Gastrocnemius medialis (tissue), 4 donors: ENCODE measurements at regions not wholly inside any gene's neighbourhood (a gene's known extent, or its start where the extent isn't known, plus 50 kb on each side); places are given as distances from the start of the nearest gene placed in this dataset.

Experiments used
- ATAC-seq, 2 donors: fragments of 150-250 bp; one replicate each; pipeline ENCODE4 v1.9.1; 2016
- DNase-seq, 2 donors: peaks; one replicate each; pipeline ENCODE4 v3.0.0-alpha.2; 2019
- H3K27ac ChIP-seq, 4 donors: fragments of 200-600 bp; sonication (generic); 1 replicate in 1 of 4; 2 replicates in 3 of 4; pipeline ENCODE4 v1.5.1; 2016 to 2018; ENCODE audit warnings: mild to moderate bottlenecking in 2 of 4, moderate library complexity in 1 of 4
- H3K27me3 ChIP-seq, 3 donors: fragments of 200-600 bp; sonication (generic) in 2 of 3; 1 replicate in 1 of 3; 2 replicates in 2 of 3; pipeline versions ENCODE4 v1.5.1 to v1.6.0; 2016 to 2019; ENCODE audit warnings: mild to moderate bottlenecking in 1 of 3, moderate library complexity in 1 of 3
- H3K36me3 ChIP-seq, 2 donors: fragments of 200-600 bp; sonication (generic) in 1 of 2; one replicate each; pipeline ENCODE4 v1.5.1; 2017 to 2018
- H3K4me1 ChIP-seq, 2 donors: fragments of 200-600 bp; sonication (generic) in 1 of 2; one replicate each; pipeline ENCODE4 v1.5.1; 2016 to 2017; ENCODE audit warnings: mild to moderate bottlenecking in 2 of 2
- H3K4me3 ChIP-seq, 4 donors: fragments of 200-600 bp; sonication (generic) in 3 of 4; 1 replicate in 1 of 4; 2 replicates in 3 of 4; pipeline ENCODE4 v1.5.1; 2016 to 2019; ENCODE audit warnings: mild to moderate bottlenecking in 2 of 4
- H3K9me3 ChIP-seq, 3 donors: fragments of 200-600 bp; sonication (generic) in 2 of 3; 1 replicate in 1 of 3; 2 replicates in 2 of 3; pipeline ENCODE4 v1.5.1; 2016 to 2019
- CTCF ChIP-seq, 5 experiments: fragments of 450-650 bp in 3 of 5; fragments of 200-600 bp in 2 of 5; sonication (generic) in 2 of 5; IDR thresholded peaks in 4 of 5; conservative IDR thresholded peaks in 1 of 5; 1 replicate in 4 of 5; 2 replicates in 1 of 5; pipeline ENCODE4 v1.5.1; 2016 to 2019; ENCODE audit warnings: antibody characterized with exemption in 5 of 5, mild to moderate bottlenecking in 3 of 5, moderate library complexity in 3 of 5
- POLR2A ChIP-seq, 2 donors: fragments of 450-650 bp; IDR thresholded peaks; one replicate each; pipeline ENCODE4 v1.6.1; 2017; ENCODE audit warnings: antibody characterized with exemption in 2 of 2, mild to moderate bottlenecking in 2 of 2, moderate library complexity in 2 of 2
- in situ Hi-C, 4 donors: fragments of 200-750 bp; cut with MboI; loops; one replicate each; pipeline versions ENCODE4 v1.15.0 to v1.8.0; 2017; ENCODE audit warnings: low sequenced_read_pairs in 4 of 4
- intact Hi-C: fragments of 100-400 bp; cut with DNase I; formaldehyde crosslinking; loops from one replicate; pipeline ENCODE4 v1.15.1; 2023; ENCODE audit warnings: low total_unique reads

DNA sequence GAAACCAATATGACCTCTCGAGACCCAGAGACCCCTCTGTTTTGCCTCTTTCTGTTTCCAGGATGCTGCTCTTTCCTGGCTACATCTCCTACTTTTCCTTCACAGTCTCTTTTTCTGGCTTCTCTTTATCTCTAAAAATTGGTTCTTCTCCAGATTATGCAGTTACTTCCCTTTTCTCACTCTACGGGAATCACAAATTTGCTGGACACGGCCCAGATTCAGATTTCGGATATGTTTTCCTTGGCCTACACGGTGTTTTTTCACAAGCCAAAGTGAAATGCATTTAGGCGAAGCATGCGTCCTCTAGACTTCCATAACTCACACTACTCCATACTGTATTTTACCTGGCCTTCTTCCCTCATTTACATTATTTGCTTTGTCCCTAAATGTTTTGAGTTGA, 214.7 kb upstream of the MIR17HG start:
- no peak for TF ChIP-seq CTCF (IDR thresholded peaks at IDR 0.05 in 4 of 5, conservative IDR thresholded peaks at IDR 0.05 in 1 of 5)
- TF ChIP-seq POLR2A (IDR thresholded peaks at IDR 0.05), result no peak
- no peak for DNase-seq
- intact Hi-C loops, result no loop called here
- no peaks in the 10 kb centered on the region for H3K4me1 ChIP-seq
- in situ Hi-C loops, result loop anchor here in 1 of 4 donors (10.0 kb wide), 1 partner anchor 52 kb away; no protein-coding TSS in a partner anchor
- H3K27me3 ChIP-seq, result no peaks in the 10 kb centered on the region
- ATAC-seq, result no peak
- H3K27ac ChIP-seq, result no peak overlapping the region
- no peak overlapping the region for H3K4me3 ChIP-seq
- no peaks in the 10 kb centered on the region for H3K9me3 ChIP-seq
- H3K36me3 ChIP-seq, result no peaks in the 10 kb centered on the region

DNA sequence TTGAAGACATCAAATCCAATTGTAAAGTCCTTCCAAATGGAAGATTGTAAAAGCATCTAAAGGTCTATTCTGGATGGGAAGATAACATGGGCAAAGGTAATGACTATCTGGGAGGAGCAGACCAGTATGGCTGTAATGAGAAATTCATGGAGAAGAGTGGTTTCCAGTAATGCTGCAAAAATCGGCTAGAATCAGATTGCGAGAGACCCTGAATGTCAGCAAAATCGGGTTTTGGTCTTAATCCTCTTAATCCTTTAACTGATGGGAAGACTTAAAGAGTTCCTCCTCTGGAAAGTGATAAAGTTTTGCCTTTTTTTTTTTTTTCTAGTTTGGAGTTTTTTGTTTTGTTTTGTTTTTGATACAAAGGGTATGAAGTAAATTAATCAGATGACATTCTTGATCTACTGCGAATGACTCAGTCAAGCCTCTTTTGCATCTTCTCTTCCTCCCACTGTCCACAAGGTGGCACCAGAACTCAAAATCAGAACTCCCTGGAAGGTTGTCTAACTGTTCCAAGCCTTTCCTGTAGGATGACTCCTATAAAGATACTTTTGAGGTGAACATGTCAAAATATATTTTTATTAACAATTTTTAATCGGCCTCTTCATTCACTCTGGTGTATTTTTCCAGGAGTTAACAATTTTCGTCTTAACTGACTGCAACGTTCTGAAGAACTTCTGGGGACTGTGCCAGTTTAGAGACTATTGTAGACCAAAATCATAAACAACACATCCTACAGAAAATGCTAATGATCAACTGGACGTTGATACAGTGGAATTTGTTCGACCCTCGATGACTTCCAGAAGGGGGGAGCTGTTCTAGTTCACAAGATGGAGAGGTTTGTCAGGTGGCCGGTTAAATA, 213.3 kb upstream of the MIR17HG start:
- in situ Hi-C loops, result loop anchor here in 1 of 4 donors (10.0 kb wide), 1 partner anchor 51 kb away; no protein-coding TSS in a partner anchor
- H3K4me1 ChIP-seq, result no peaks in the 10 kb centered on the region
- ATAC-seq (peak; percentile 47 to 64), DNase-seq (no peak)
- H3K27me3 ChIP-seq, result no peaks in the 10 kb centered on the region
- H3K9me3 ChIP-seq, result no peaks in the 10 kb centered on the region
- peak; percentile 31 to 60 (median 44) for TF ChIP-seq CTCF (IDR thresholded peaks at IDR 0.05 in 4 of 5, conservative IDR thresholded peaks at IDR 0.05 in 1 of 5)
- TF ChIP-seq POLR2A (IDR thresholded peaks at IDR 0.05), result no peak
- H3K27ac ChIP-seq, result no peak overlapping the region
- H3K4me3 ChIP-seq, result no peak overlapping the region
- intact Hi-C loops, result loop anchor here (1.0 kb wide), 1 partner anchor 51 kb away; no protein-coding TSS in a partner anchor
- no peaks in the 10 kb centered on the region for H3K36me3 ChIP-seq

DNA sequence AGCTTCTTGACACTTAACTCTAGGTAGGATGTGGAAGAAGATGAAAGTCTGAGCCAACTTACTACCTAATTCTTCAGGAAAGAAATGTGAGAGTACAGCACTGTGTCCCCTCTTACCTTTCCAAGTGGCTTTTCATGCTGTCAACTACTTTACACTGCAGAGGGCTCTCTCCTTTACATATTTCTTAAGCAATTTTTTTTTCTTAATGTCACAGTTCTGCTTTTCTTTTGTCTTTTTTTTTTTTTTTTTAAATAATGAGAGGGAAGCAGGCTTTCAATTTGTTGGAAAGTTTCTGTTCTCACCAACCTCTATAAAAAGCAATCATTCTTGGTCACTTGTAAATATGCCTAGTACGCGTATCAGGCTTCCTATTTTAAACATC, 212.7 kb upstream of the MIR17HG start:
- in situ Hi-C loops (loop anchor here in 1 of 4 donors (10.0 kb wide), 1 partner anchor 50 kb away; no protein-coding TSS in a partner anchor), intact Hi-C loops (loop anchor here (1.0 kb wide), 1 partner anchor 51 kb away; no protein-coding TSS in a partner anchor)
- Histone ChIP-seq H3K27me3 (no peaks in the 10 kb centered on the region), H3K27ac (no peak overlapping the region), H3K36me3 (no peaks in the 10 kb centered on the region), H3K4me3 (no peak overlapping the region), H3K4me1 (no peaks in the 10 kb centered on the region), H3K9me3 (no peaks in the 10 kb centered on the region)
- TF ChIP-seq CTCF (IDR thresholded peaks at IDR 0.05 in 4 of 5, conservative IDR thresholded peaks at IDR 0.05 in 1 of 5) (no peak), POLR2A (IDR thresholded peaks at IDR 0.05) (no peak)
- DNase-seq, result no peak
- no peak for ATAC-seq

GRCh38 chr13:91135376-91135775, 212.1 kb upstream of the MIR17HG start:
- in situ Hi-C loops, result loop anchor here in 1 of 4 donors (10.0 kb wide), 1 partner anchor 49 kb away; no protein-coding TSS in a partner anchor
- Histone ChIP-seq H3K36me3 (no peaks in the 10 kb centered on the region), H3K4me3 (no peak overlapping the region), H3K27ac (no peak overlapping the region), H3K4me1 (no peaks in the 10 kb centered on the region), H3K9me3 (no peaks in the 10 kb centered on the region), H3K27me3 (no peaks in the 10 kb centered on the region)
- ATAC-seq, result no peak
- intact Hi-C loops, result no loop called here
- TF ChIP-seq POLR2A (IDR thresholded peaks at IDR 0.05) (no peak), CTCF (IDR thresholded peaks at IDR 0.05 in 4 of 5, conservative IDR thresholded peaks at IDR 0.05 in 1 of 5) (no peak)
- DNase-seq, result no peak
